ENCODE measurements at regions not wholly inside any gene's neighbourhood (a gene's known extent, or its start where the extent isn't known, plus 50 kb on each side); places are given as distances from the start of the nearest gene placed in this dataset.

DNA sequence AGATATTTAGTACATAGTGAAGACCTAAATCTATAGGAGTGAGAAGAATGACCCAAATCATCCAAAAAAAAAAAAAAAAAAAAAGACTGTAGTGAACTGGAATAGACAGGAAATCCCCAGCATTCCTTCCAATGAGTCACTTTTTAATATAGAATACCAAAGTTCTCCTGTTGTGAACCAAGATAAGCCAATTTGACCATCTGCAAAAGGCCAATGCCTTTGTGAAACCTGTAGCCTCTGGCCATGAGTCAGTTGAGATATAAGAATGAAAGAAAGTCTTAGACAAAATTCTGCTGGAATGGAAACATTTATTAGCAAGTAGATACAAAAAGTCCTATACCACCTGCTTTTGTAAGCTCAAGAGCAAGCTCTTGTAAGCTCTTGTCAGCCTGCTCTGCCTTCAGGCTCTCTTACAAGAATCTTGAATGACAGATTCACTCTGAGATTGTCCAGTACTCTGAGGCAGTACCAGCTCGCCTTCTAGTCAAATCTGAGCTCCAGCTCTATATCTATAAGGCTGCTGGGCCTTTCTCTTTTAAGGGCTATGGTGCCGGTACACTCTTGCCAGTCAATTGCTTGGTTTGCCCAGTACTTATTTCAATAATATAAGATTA, 243.0 kb upstream of the TMTC1 start:
- H3K4me1 Mint-ChIP-seq, result no peaks in the 10 kb centered on the region
- Histone ChIP-seq H2AFZ (ENCODE audit: insufficient read depth, low read depth, low read length, poor library complexity, severe bottlenecking) (no peak overlapping the region), H3K9ac (ENCODE audit: insufficient read depth, low read length, poor library complexity, severe bottlenecking) (no peak overlapping the region), H3K27ac (ENCODE audit: low read depth in 1 of 2, low read length in 2 of 2) (no peak overlapping the region), H3K4me1 (ENCODE audit: control insufficient read depth in 1 of 2, insufficient read depth in 2 of 2, low read length in 2 of 2) (no peaks in the 10 kb centered on the region), H3K4me3 (replicated peaks in 1 of 3; ENCODE audit: low read depth in 2 of 3, low read length in 3 of 3) (no peak overlapping the region), H3K27me3 (ENCODE audit: control insufficient read depth in 2 of 2, insufficient read depth in 2 of 2, low read length in 2 of 2) (no peaks in the 10 kb centered on the region), H3K9me3 (replicated peaks in 1 of 2; ENCODE audit: control insufficient read depth in 1 of 2, insufficient read depth in 1 of 2, low read length in 2 of 2) (peaks cover 8 to 13% of the 10 kb centered on the region in 2 donors), H3K79me2 (ENCODE audit: insufficient read depth, low read length) (no peaks in the 10 kb centered on the region), H3K36me3 (replicated peaks in 1 of 2; ENCODE audit: control insufficient read depth in 1 of 2, insufficient read depth in 2 of 2, low read length in 2 of 2) (no peaks in the 10 kb centered on the region), H3K4me2 (replicated peaks; ENCODE audit: extremely low read depth, low read length, poor library complexity, severe bottlenecking) (no peak overlapping the region), H4K20me1 (ENCODE audit: insufficient read depth, low read length) (no peaks in the 10 kb centered on the region)
- TF ChIP-seq, protein P1, sequence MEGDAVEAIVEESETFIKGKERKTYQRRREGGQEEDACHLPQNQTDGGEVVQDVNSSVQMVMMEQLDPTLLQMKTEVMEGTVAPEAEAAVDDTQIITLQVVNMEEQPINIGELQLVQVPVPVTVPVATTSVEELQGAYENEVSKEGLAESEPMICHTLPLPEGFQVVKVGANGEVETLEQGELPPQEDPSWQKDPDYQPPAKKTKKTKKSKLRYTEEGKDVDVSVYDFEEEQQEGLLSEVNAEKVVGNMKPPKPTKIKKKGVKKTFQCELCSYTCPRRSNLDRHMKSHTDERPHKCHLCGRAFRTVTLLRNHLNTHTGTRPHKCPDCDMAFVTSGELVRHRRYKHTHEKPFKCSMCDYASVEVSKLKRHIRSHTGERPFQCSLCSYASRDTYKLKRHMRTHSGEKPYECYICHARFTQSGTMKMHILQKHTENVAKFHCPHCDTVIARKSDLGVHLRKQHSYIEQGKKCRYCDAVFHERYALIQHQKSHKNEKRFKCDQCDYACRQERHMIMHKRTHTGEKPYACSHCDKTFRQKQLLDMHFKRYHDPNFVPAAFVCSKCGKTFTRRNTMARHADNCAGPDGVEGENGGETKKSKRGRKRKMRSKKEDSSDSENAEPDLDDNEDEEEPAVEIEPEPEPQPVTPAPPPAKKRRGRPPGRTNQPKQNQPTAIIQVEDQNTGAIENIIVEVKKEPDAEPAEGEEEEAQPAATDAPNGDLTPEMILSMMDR (IDR thresholded peaks at IDR 0.05), result no peak
- H3K9me3 Mint-ChIP-seq, result peaks cover 0 to 13% (median 4%) of the 10 kb centered on the region in 7 donors
- intact Hi-C loops (cut with micrococcal nuclease), result no loop called here
- peaks cover 0 to 1% (median 0%) of the 10 kb centered on the region in 3 donors for H3K27me3 Mint-ChIP-seq (ENCODE audit: low read depth in 3 of 3)
- no peak overlapping the region for H3K27ac Mint-ChIP-seq
- DNase-seq, result no peak
- WGBS (ENCODE audit: insufficient coverage), result 88% methylated on average over 1 of the region's 2 CpGs
- no peak overlapping the region for H3K4me3 Mint-ChIP-seq
- no peaks in the 10 kb centered on the region for H3K36me3 Mint-ChIP-seq

DNA sequence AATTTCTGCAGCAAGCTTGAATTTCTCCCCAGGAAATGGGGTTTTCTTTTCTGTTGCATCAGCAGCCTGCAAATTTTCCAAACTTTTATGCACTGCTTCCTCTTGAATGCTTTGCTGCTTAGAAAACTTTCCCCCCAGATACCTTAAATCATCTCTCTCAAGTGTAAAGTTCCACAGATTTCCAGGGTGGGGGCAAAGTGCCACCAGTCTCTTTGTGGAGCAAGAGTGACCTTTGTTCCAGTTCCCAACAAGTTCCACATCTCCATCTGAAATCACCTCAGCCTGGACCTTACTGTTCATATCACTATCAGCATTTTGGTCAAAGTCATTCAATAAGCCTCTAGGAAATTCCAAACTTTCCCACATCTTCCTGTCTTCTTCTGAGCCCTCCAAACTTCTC, 241.6 kb upstream of the TMTC1 start:
- H3K9me3 ChIP-seq (replicated peaks in 1 of 2; ENCODE audit: control insufficient read depth in 1 of 2, insufficient read depth in 1 of 2, low read length in 2 of 2), result peaks cover 8 to 13% of the 10 kb centered on the region in 2 donors
- Mint-ChIP-seq H3K4me1 (no peaks in the 10 kb centered on the region), H3K9me3 (peaks cover 0 to 11% (median 4%) of the 10 kb centered on the region in 7 donors), H3K27ac (no peak overlapping the region), H3K4me3 (no peak overlapping the region), H3K36me3 (no peaks in the 10 kb centered on the region), H3K27me3 (ENCODE audit: low read depth in 3 of 3) (peaks cover 0 to 1% (median 0%) of the 10 kb centered on the region in 3 donors)
- TF ChIP-seq, protein P1 (IDR thresholded peaks at IDR 0.05), result no peak
- no peak overlapping the region for H3K27ac ChIP-seq (ENCODE audit: low read depth in 1 of 2, low read length in 2 of 2)
- H4K20me1 ChIP-seq (ENCODE audit: insufficient read depth, low read length), result no peaks in the 10 kb centered on the region
- H2AFZ ChIP-seq (ENCODE audit: insufficient read depth, low read depth, low read length, poor library complexity, severe bottlenecking), result no peak overlapping the region
- intact Hi-C loops (cut with micrococcal nuclease), result no loop called here
- no peak for DNase-seq
- no peaks in the 10 kb centered on the region for H3K27me3 ChIP-seq (ENCODE audit: control insufficient read depth in 2 of 2, insufficient read depth in 2 of 2, low read length in 2 of 2)
- no peak overlapping the region for H3K4me2 ChIP-seq (replicated peaks; ENCODE audit: extremely low read depth, low read length, poor library complexity, severe bottlenecking)
- no peaks in the 10 kb centered on the region for H3K36me3 ChIP-seq (replicated peaks in 1 of 2; ENCODE audit: control insufficient read depth in 1 of 2, insufficient read depth in 2 of 2, low read length in 2 of 2)
- H3K4me1 ChIP-seq (ENCODE audit: control insufficient read depth in 1 of 2, insufficient read depth in 2 of 2, low read length in 2 of 2), result no peaks in the 10 kb centered on the region
- H3K79me2 ChIP-seq (ENCODE audit: insufficient read depth, low read length), result no peaks in the 10 kb centered on the region
- no peak overlapping the region for H3K4me3 ChIP-seq (replicated peaks in 1 of 3; ENCODE audit: low read depth in 2 of 3, low read length in 3 of 3)
- H3K9ac ChIP-seq (ENCODE audit: insufficient read depth, low read length, poor library complexity, severe bottlenecking), result no peak overlapping the region
